RKO (cell line): ENCODE measurements at regions not wholly inside any gene's neighbourhood (a gene's known extent, or its start where the extent isn't known, plus 50 kb on each side); places are given as distances from the start of the nearest gene placed in this dataset.
A peak's percentile ranks its signal among the peaks of the same experiment; 100 is the strongest.
"Not testable (repeated sequence)": the region's sequence is repeated elsewhere in the genome, so short reads cannot be mapped to it uniquely, and the experiment has no call there.

ENCODE experiments used
- DNase-seq: peaks from one replicate; pipeline ENCODE4 v3.0.0-alpha.2; 2016; ENCODE audit warnings: low spot score

- no peak for DNase-seq
These were observed 50.2 kb upstream of the THSD7B start for GRCh38 chr2:136715146-136715545.

DNA sequence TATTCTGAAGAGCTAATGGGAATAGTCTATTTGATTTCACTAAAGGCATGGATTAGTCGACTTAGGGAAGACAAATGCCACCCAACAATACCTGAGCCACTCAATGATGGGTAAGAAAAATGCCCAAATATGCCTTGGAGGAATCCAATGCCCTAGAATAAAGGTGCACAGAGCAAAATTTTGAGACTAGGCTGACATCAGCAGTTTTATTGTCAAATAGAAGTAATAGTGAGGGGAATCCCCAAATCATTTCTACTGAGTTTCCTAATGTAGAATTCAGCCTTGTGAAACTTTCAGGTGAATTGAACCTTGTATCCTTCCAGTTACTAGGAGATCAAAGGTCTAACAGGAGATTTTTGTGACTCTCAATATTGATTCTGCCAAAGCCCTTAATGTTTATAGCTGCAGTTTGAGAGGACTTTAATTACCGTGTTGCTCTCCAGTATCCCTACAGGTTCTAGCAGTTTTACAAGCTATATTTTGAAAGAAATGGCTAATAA, 50.8 kb upstream of the THSD7B start:
- DNase-seq: no peak

GRCh38 chr2:136713739-136714138, 51.6 kb upstream of the THSD7B start:
- no peak for DNase-seq

DNA sequence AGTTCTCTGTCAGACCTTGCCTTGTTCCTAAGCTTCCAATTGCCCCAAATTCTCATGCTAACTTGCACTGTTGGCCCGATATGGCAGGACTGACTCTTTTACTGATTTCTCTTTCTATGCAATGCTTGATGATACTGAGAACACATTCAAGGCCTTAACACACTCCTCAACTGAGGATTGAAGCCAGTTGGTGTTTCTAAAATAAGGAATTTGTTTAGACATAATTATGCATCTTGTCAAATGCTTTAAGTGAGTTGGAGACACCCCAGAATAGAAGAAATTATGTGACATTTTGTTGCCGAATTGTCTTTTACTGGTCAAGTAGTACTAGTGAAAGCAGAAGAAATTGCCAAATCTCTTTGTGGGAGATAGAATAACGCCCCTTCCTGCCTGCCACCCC, 60.0 kb upstream of the THSD7B start:
- DNase-seq: no peak

- no peak for DNase-seq
These were observed 62.1 kb upstream of the THSD7B start for GRCh38 chr2:136703214-136703613.

DNA sequence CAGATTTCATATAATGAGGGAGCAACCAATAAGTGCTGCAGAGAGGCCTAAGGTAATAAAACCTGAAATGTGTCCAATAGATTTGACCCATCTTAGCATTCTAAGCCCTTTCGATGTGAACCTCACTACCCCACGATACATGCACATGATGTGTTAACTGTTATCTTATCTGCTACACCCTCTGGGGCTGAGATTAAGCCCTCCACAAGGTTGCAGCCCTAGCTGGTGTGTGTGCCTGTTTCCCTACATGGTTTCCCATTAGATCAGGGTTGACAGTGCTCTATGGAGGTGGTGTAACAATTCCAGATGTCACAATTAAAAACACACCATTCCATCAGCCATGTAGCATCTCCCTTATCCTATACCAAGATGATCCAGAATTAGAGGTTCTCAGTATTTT, 68.9 kb upstream of the THSD7B start:
- no peak for DNase-seq

GRCh38 chr2:136693966-136694365, 71.4 kb upstream of the THSD7B start:
- DNase-seq: no peak

DNA sequence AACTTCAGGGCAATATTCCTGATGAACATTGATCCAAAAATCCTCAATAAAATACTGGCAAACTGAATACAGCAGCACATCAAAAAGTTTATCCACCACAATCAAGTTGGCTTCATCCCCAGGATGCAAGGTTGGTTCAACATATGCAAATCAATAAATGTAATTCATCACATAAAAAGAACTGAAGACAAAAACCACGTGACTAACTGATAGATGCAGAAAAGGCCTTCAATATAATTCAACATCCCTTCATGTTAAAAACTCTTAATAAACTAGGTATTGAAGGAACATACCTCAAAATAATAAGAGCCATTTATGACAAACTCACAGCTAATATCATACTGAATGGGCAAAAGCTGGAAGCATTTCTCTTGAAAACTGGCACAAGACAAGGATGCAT, 85.3 kb upstream of the THSD7B start:
- not testable (repeated sequence) for DNase-seq

- no peak for DNase-seq
These were observed 99.6 kb upstream of the THSD7B start for GRCh38 chr2:136665736-136666135.

DNA sequence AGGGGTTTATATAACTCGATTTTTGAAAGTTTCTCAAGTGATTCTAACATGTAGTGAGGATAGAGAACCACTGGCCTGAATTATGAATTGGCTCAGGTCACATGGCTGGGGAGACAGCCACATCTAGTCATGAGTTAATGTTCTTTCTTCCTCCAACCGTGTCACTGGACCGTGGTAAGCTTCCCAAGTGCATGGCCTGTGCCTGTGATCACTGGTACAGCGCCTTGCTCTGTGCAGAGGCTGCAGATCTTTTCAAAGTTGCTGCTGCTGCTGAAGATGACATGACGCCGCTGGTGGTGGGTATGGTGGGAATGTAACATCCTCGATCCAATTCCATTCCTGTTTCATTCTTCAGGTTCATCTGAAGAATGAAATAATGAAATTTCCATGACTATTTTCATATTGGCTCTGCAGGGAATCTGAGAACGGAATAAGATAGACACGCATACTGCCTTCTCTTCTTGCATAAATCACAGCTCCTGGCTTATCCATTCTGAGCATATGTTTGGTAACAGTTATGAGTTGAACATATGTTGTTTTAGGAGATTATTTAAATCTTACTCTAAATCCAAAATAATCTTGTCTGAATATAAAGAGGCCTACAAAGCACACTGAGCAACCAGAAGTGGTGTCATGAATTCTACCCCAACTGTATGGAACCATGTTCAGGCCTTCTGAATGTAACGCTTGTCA, 100.5 kb upstream of the THSD7B start:
- DNase-seq: no peak

- DNase-seq: no peak
These were observed 107.1 kb upstream of the THSD7B start for GRCh38 chr2:136658201-136658600.

DNA sequence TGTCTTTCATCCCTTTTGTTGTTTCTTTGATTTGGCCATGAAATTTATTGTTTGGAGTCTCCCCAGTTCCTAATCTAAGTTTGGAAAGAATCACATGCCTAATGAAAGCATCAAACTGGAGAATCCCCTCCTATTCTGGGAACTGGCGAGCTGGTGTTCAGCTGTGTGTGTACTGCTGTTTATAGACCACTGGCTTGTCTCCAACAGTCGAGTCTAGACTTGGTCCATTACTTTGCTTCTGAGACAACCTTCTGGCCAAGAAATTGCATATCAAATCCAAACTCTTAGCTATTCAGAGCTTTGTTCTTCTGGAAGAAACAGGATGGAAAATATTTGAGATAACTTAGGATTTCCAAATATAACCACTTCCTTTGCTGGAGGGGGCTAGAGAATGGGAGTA, 111.5 kb upstream of the THSD7B start:
- no peak for DNase-seq

GRCh38 chr2:136651456-136652010, 113.8 kb upstream of the THSD7B start:
- DNase-seq: no peak

- no peak for DNase-seq
These were observed 118.3 kb upstream of the THSD7B start for GRCh38 chr2:136647039-136647438.

DNA sequence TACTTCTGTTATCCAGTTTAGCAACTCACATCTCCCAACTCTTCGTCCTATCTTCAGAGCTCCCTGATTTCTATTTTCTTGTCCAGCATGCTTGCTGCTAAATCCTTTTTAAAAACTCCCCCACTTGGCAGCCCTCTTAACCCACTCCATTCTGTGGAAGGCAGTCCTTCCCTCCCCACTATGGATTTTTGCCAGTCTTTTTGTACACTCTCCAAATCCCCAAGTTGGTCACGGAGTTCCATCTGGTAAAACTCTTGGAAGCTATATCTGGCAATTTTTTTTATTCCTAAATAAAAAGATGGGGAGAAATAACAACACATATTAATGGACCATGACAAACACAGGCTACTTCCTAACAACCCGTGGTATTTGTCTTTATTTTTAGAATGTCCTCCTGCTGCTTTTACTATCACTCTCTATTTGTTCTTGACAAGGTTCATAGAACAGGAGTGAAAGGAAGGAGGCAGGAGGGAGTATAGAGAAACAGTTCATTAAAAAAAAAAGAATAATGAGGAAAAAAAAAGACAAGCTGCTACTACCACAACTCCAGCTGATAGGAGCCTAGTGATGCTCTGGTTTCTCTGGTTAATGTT, 120.0 kb upstream of the THSD7B start:
- DNase-seq: no peak

DNA sequence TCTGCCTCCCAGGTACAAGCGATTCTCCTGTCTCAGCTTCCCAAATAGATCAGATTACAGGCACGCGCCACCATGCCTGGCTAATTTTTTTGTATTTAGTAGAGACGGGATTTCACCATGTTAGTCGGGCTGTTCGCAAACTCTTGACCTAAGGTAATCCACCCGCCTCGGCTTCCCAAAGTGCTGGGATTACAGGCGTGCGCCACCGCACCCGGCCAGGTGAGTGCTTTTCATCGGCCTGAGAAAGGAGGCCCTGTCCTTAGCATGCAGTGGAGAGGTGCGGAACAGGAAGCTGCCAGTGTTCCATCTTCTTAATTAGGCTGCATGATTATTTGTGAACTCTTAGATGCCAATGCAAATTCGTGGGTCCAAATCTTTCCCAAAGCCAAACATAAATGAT, 125.7 kb upstream of the THSD7B start:
- DNase-seq: no peak

- no peak for DNase-seq
These were observed 127.2 kb upstream of the THSD7B start for GRCh38 chr2:136638193-136638592.

GRCh38 chr2:136637402-136637801, 127.9 kb upstream of the THSD7B start:
- DNase-seq: no peak

DNA sequence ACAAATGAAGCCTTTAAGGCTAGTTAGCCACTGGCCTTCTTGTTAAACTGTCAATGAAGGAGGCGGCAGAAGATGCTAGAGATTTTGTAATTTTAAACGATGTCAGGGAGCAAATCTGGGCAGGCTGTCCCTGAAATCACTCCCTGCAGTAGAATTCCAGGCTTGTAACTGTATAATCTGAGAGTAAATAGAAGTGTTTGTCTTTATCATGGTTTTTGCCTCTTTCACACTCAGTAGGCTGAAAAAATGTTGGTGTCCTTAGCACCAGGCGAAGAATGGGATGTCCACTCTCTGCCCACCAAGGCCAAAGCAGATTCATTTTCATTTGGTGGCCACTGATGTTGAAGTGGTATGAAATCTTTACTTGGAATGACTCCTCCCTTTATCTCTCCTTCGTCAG, 136.9 kb upstream of the THSD7B start:
- no peak for DNase-seq

DNA sequence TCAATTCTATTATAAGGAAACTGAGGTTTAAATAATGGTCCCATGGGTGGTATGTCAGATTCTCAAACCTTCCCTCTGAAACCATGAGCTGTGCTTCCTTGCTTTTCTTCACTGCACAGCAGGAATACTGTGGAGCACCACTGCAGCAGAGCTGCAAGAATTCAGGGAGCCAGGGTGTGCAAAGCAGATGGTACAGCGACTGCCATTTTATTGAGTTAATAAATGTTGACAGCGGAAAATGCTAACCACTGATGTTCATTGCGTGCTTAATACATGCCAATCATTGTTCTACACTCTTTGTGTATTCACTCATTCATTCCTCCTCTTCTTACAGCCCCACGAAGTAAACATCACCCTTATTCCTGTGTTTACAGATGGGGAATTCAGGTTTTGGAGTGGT, 152.2 kb upstream of the THSD7B start:
- DNase-seq: no peak

GRCh38 chr2:136612079-136612478, 153.3 kb upstream of the THSD7B start:
- no peak for DNase-seq

DNA sequence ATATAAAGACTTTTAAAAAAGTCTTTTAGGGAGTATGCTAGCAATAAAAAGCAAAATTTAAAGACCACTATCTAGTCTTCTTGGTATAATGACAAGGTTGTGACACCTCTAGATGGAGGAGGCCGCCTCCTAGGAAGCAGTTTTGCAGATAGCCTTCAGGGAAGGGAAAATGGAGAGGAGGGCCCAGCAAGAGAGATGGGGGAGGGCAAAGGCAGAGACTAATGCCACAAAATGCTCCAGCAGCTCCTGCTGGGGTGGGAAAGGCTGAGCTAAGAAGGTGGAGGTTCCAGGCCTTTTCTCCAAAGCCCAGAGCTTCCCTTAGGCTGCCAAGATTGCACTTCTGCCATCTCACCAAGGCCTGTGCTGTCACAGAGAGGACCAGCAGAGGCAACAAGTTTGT, 153.9 kb upstream of the THSD7B start:
- no peak for DNase-seq

GRCh38 chr2:136582628-136583205, 182.6 kb upstream of the THSD7B start:
- DNase-seq: peak; percentile 39
